Tibial nerve (tissue), 4 donors: ENCODE measurements at regions not wholly inside any gene's neighbourhood (a gene's known extent, or its start where the extent isn't known, plus 50 kb on each side); places are given as distances from the start of the nearest gene placed in this dataset.

ENCODE experiments used
- DNase-seq, 2 donors: peaks; one replicate each; pipeline ENCODE4 v3.0.0-alpha.2; 2019; ENCODE audit warnings: low spot score in 2 of 2
- H3K27ac ChIP-seq, 4 donors: fragments of 200-600 bp; sonication (generic) in 3 of 4; one replicate each; pipeline ENCODE4 v1.5.1; 2017 to 2019; ENCODE audit warnings: mild to moderate bottlenecking in 1 of 4
- H3K27me3 ChIP-seq, 2 donors: fragments of 200-600 bp; sonication (generic) in 1 of 2; one replicate each; pipeline versions ENCODE4 v1.5.1 to v1.6.0; 2017 to 2019
- H3K36me3 ChIP-seq, 3 donors: fragments of 200-600 bp; sonication (generic); one replicate each; pipeline ENCODE4 v1.5.1; 2018 to 2019
- H3K4me1 ChIP-seq, 4 donors: fragments of 200-600 bp; sonication (generic) in 3 of 4; one replicate each; pipeline ENCODE4 v1.5.1; 2017 to 2019
- H3K4me3 ChIP-seq, 4 donors: fragments of 200-600 bp; sonication (generic) in 3 of 4; one replicate each; pipeline ENCODE4 v1.5.1; 2017 to 2019; ENCODE audit warnings: mild to moderate bottlenecking in 1 of 4, moderate library complexity in 1 of 4
- H3K9me3 ChIP-seq, 4 donors: fragments of 200-600 bp; sonication (generic) in 3 of 4; one replicate each; pipeline ENCODE4 v1.5.1; 2017 to 2019
- CTCF ChIP-seq, 5 experiments: fragments of 200-600 bp in 3 of 5; fragments of 450-650 bp in 2 of 5; sonication (generic) in 3 of 5; IDR thresholded peaks; one replicate each; pipeline ENCODE4 v1.5.1; 2016 to 2019; ENCODE audit warnings: antibody characterized with exemption in 5 of 5, mild to moderate bottlenecking in 3 of 5, moderate library complexity in 2 of 5
- EP300 ChIP-seq, 2 donors: sonication (generic); formaldehyde crosslinking; IDR thresholded peaks; one replicate each; pipeline ENCODE4 v1.6.1; 2017; ENCODE audit warnings: antibody characterized with exemption in 2 of 2, mild to moderate bottlenecking in 1 of 2
- POLR2A ChIP-seq, 2 donors: fragments of 450-650 bp; IDR thresholded peaks; one replicate each; pipeline ENCODE4 v1.6.1; 2017; ENCODE audit warnings: antibody characterized with exemption in 2 of 2, mild to moderate bottlenecking in 2 of 2, moderate library complexity in 2 of 2
- WGBS, 2 donors: methylation state at CpG; one replicate each; pipeline ENCODE4 v1.1.5; 2018; 5-methylcytosine and 5-hydroxymethylcytosine counted together

GRCh38 chr1:36673202-36673601 is 190.5 kb upstream of the CSF3R start:
- H3K27ac ChIP-seq, result no peak overlapping the region
- no peaks in the 10 kb centered on the region for H3K36me3 ChIP-seq
- no peak for TF ChIP-seq EP300 (IDR thresholded peaks at IDR 0.05)
- TF ChIP-seq CTCF (IDR thresholded peaks at IDR 0.05), result no peak
- no peak for TF ChIP-seq POLR2A (IDR thresholded peaks at IDR 0.05)
- WGBS, 2 donors, result 34 to 38% methylated on average over 6 of the region's 6 CpGs
- no peaks in the 10 kb centered on the region for H3K9me3 ChIP-seq
- no peaks in the 10 kb centered on the region for H3K4me1 ChIP-seq
- peaks cover 0 to 15% of the 10 kb centered on the region in 2 donors for H3K27me3 ChIP-seq
- H3K4me3 ChIP-seq, result no peak overlapping the region
- DNase-seq, result no peak

- H3K4me1 ChIP-seq, result no peaks in the 10 kb centered on the region
- H3K36me3 ChIP-seq, result no peaks in the 10 kb centered on the region
- H3K4me3 ChIP-seq, result no peak overlapping the region
- H3K27me3 ChIP-seq, result peaks cover 0 to 20% of the 10 kb centered on the region in 2 donors
- no peak overlapping the region for H3K27ac ChIP-seq
- WGBS, 2 donors, result 41 to 61% methylated on average over 8 to 9 of the region's 9 CpGs
- no peak for TF ChIP-seq EP300 (IDR thresholded peaks at IDR 0.05)
- no peak for TF ChIP-seq POLR2A (IDR thresholded peaks at IDR 0.05)
- no peak for TF ChIP-seq CTCF (IDR thresholded peaks at IDR 0.05)
- H3K9me3 ChIP-seq, result no peaks in the 10 kb centered on the region
- no peak for DNase-seq
These were observed 186.5 kb upstream of the CSF3R start for GRCh38 chr1:36669262-36669661.

DNA sequence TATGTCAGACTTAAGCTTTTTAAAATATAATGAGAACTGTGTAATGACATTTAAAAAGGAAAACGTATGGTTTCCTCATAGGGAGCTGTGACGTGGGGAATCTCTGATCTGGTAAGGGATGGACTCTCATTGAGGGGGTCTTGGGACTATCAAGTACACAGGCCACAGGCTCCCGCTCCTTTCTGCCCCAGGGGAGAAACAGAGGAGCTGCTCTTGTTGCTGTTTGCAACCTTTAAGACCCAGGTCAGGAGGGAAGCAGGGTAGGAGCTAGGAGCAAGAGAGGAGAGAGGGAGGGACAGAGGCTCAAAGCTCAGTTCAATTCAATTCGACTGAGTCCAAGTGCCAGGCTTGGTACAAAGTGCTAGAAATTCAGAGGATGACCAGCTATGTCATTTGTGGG is 185.1 kb upstream of the CSF3R start:
- H3K27me3 ChIP-seq, result peaks cover 0 to 8% of the 10 kb centered on the region in 2 donors
- no peaks in the 10 kb centered on the region for H3K4me1 ChIP-seq
- no peak overlapping the region for H3K27ac ChIP-seq
- H3K9me3 ChIP-seq, result no peaks in the 10 kb centered on the region
- no peaks in the 10 kb centered on the region for H3K36me3 ChIP-seq
- WGBS, 2 donors, result 39% methylated on average over 4 of the region's 4 CpGs
- H3K4me3 ChIP-seq, result no peak overlapping the region
- DNase-seq, result no peak
- TF ChIP-seq CTCF (IDR thresholded peaks at IDR 0.05), result no peak

DNA sequence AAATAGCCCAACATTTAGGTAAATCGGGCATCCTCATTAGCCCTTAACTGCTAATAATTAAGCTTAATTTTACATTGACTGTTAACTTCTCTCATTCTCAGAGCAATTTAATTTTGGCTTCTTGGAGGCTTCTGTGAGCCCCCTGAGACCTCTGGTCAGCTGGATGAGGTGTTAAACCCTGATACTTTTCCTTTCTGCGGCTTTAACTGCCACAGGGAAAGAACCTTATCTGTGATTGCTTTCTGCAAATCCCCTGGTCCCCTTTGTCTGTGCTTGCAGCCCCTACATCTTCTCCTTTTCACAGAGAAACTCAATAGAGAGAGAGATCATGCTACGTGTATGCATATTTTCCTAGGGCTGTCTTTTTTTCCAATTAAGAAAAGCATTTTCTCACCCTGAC is 184.5 kb upstream of the CSF3R start:
- Histone ChIP-seq H3K9me3 (no peaks in the 10 kb centered on the region), H3K27me3 (peaks cover 0 to 8% of the 10 kb centered on the region in 2 donors), H3K27ac (no peak overlapping the region), H3K4me1 (no peaks in the 10 kb centered on the region), H3K36me3 (no peaks in the 10 kb centered on the region), H3K4me3 (no peak overlapping the region)
- no peak for DNase-seq
- WGBS, 2 donors, result 60% methylated on average over 3 of the region's 3 CpGs
- TF ChIP-seq EP300 (IDR thresholded peaks at IDR 0.05) (no peak), CTCF (IDR thresholded peaks at IDR 0.05) (no peak), POLR2A (IDR thresholded peaks at IDR 0.05) (no peak)

GRCh38 chr1:36665478-36666080 is 182.9 kb upstream of the CSF3R start:
- 70 to 81% methylated on average over 8 to 9 of the region's 9 CpGs for WGBS, 2 donors
- Histone ChIP-seq H3K27me3 (peaks cover 0 to 5% of the 10 kb centered on the region in 2 donors), H3K9me3 (no peaks in the 10 kb centered on the region), H3K36me3 (no peaks in the 10 kb centered on the region), H3K27ac (no peak overlapping the region), H3K4me3 (no peak overlapping the region), H3K4me1 (no peaks in the 10 kb centered on the region)
- TF ChIP-seq POLR2A (IDR thresholded peaks at IDR 0.05) (no peak), CTCF (IDR thresholded peaks at IDR 0.05) (no peak), EP300 (IDR thresholded peaks at IDR 0.05) (no peak)
- no peak for DNase-seq
